ENCODE measurements at regions not wholly inside any gene's neighbourhood (a gene's known extent, or its start where the extent isn't known, plus 50 kb on each side); places are given as distances from the start of the nearest gene placed in this dataset.
"Not testable (repeated sequence)": the region's sequence is repeated elsewhere in the genome, so short reads cannot be mapped to it uniquely, and the experiment has no call there.

DNA sequence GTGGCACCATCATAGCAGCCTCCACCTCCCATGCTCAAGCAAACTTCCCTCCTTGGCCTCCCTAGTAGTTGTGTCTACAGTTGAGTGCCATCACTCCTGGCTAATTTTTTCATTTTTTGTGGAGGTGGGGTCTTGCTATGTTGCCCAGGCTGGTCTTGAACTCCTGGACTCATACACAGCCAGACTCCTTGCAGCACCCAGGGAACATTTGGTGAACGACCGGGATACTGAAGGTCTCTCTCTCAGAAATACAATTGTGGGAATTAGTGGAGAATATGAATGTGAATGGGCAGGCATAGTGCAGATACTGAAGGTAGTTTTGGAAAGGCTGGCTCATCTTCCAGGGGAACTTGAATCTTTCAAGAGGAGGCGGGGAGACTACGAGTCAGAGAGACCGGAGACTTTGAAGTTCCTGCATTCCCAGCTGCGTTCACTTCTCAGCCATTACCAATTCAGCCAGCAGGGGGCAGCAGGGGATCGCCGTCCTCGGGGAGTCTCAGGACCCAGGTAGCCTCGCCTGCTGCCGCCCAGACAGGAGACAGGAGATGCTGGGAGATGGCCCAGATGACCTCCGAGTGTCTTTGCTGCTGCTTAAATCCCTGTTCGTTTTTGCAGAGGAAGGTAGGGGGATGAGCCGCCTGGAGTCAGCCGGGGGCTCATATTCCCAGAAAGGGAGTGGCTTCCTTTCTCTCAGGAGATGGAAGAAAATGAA, 68.6 kb downstream of the HAPSTR1 start:
- DNase-seq (peak; percentile 65 to 82 (median 72)), ATAC-seq (peak; percentile 73)
- no peak for TF ChIP-seq POLR2A (IDR thresholded peaks at IDR 0.05)
- TF ChIP-seq, protein P1, sequence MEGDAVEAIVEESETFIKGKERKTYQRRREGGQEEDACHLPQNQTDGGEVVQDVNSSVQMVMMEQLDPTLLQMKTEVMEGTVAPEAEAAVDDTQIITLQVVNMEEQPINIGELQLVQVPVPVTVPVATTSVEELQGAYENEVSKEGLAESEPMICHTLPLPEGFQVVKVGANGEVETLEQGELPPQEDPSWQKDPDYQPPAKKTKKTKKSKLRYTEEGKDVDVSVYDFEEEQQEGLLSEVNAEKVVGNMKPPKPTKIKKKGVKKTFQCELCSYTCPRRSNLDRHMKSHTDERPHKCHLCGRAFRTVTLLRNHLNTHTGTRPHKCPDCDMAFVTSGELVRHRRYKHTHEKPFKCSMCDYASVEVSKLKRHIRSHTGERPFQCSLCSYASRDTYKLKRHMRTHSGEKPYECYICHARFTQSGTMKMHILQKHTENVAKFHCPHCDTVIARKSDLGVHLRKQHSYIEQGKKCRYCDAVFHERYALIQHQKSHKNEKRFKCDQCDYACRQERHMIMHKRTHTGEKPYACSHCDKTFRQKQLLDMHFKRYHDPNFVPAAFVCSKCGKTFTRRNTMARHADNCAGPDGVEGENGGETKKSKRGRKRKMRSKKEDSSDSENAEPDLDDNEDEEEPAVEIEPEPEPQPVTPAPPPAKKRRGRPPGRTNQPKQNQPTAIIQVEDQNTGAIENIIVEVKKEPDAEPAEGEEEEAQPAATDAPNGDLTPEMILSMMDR (IDR thresholded peaks at IDR 0.05), result peak; percentile 42 to 81 (median 76)
- H3K4me3 ChIP-seq, result no peak overlapping the region
- no peaks in the 10 kb centered on the region for H3K9me3 ChIP-seq
- H3K4me1 ChIP-seq, result no peaks in the 10 kb centered on the region
- 9 to 50% methylated on average over 4 to 15 of the region's 15 CpGs for WGBS, 2 donors
- no peaks in the 10 kb centered on the region for H3K36me3 ChIP-seq (replicated peaks in 1 of 2; ENCODE audit: insufficient read depth in 1 of 2, low read depth in 2 of 2)
- H3K27me3 ChIP-seq, result no peaks in the 10 kb centered on the region
- H3K27ac ChIP-seq, result no peak overlapping the region
- intact Hi-C loops (cut with DNase I), result loop anchor here (5.0 kb wide), 1 partner anchor 1022 kb away; the partner anchor contains the start of gene GRIN2A

- intact Hi-C loops (cut with DNase I), result loop anchor here (5.0 kb wide), 1 partner anchor 1022 kb away; the partner anchor contains the start of gene GRIN2A
- Histone ChIP-seq H3K27ac (no peak overlapping the region), H3K4me1 (no peaks in the 10 kb centered on the region), H3K36me3 (replicated peaks in 1 of 2; ENCODE audit: insufficient read depth in 1 of 2, low read depth in 2 of 2) (no peaks in the 10 kb centered on the region), H3K27me3 (no peaks in the 10 kb centered on the region), H3K4me3 (no peak overlapping the region), H3K9me3 (no peaks in the 10 kb centered on the region)
- DNase-seq, result no peak
- WGBS, 2 donors, result 58 to 68% methylated on average over 13 of the region's 13 CpGs
- no peak for TF ChIP-seq POLR2A (IDR thresholded peaks at IDR 0.05)
- TF ChIP-seq, protein P1 (IDR thresholded peaks at IDR 0.05), result no peak
- no peak for ATAC-seq
Observed at GRCh38 chr16:9160551-9160911, 69.1 kb downstream of the HAPSTR1 start.

DNA sequence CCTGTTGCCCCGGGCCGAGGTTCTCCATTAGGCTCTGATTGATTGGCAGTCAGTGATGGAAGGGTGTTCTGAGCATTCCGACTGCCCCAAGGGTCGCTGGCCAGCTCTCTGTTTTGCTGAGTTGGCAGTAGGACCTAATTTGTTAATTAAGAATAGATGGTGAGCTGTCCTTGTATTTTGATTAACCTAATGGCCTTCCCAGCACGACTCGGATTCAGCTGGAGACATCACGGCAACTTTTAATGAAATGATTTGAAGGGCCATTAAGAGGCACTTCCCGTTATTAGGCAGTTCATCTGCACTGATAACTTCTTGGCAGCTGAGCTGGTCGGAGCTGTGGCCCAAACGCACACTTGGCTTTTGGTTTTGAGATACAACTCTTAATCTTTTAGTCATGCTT, 74.2 kb downstream of the HAPSTR1 start:
- WGBS, 2 donors, result 58 to 73% methylated on average over 10 of the region's 10 CpGs
- ATAC-seq (no peak), DNase-seq (no peak)
- no peaks in the 10 kb centered on the region for H3K9me3 ChIP-seq
- H3K27me3 ChIP-seq, result no peaks in the 10 kb centered on the region
- H3K27ac ChIP-seq, result no peak overlapping the region
- no peaks in the 10 kb centered on the region for H3K36me3 ChIP-seq (replicated peaks in 1 of 2; ENCODE audit: insufficient read depth in 1 of 2, low read depth in 2 of 2)
- intact Hi-C loops (cut with DNase I), result no loop called here
- no peaks in the 10 kb centered on the region for H3K4me1 ChIP-seq
- no peak overlapping the region for H3K4me3 ChIP-seq
- TF ChIP-seq, protein P1 (IDR thresholded peaks at IDR 0.05), result no peak
- TF ChIP-seq POLR2A (IDR thresholded peaks at IDR 0.05), result no peak

DNA sequence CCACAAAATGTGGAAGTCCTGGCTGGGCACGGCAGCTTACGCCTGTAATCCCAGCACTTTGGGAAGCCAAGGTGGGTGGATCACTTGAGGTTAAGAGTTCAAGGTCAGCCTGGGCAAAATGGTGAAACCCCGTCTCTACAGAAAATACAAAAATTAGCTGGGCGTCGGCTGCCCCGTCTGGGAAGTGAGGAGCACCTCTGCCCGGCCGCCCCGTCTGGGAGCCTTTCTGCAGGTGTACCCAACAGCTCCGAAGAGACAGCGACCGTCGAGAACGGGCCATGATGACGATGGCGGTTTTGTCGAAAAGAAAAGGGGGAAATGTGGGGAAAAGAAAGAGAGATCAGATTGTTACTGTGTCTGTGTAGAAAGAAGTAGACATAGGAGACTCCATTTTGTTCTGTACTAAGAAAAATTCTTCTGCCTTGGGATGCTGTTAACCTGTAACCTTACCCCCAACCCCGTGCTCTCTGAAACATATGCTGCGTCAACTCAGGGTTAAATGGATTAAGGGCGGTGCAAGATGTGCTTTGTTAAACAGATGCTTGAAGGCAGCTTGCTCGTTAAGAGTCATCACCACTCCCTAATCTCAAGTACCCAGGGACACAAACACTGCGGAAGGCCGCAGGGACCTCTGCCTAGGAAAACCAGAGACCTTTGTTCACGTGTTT, 75.0 kb downstream of the HAPSTR1 start:
- DNase-seq; H3K27ac ChIP-seq; H3K4me1 ChIP-seq; H3K27me3 ChIP-seq; H3K36me3 ChIP-seq (replicated peaks in 1 of 2; ENCODE audit: insufficient read depth in 1 of 2, low read depth in 2 of 2); ATAC-seq; H3K9me3 ChIP-seq; intact Hi-C loops (cut with DNase I); H3K4me3 ChIP-seq: not testable (repeated sequence)
- 80 to 85% methylated on average over 19 to 20 of the region's 24 CpGs for WGBS, 2 donors

DNA sequence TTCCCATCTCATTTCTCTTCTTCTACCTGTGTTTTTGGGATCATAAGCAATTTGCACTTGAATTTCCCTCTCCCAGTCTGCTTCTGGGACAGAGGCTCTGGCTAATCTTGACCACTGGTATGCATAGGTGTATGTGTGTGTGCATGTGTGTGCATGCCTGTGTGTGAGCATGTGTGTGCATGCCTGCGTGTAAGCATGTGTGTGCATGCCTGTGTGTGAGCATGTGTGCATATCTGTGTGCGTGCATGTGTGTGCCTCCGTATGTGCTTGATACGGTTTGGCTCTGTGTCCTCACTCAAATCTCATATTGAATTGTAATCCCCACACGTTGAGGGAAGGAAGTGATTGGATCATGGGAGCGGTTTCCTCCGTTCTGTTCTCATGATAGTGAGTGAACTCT, 77.7 kb downstream of the HAPSTR1 start:
- DNase-seq (no peak), ATAC-seq (no peak)
- H3K27me3 ChIP-seq, result no peaks in the 10 kb centered on the region
- H3K9me3 ChIP-seq, result no peaks in the 10 kb centered on the region
- H3K4me3 ChIP-seq, result no peak overlapping the region
- 77 to 87% methylated on average over 7 of the region's 7 CpGs for WGBS, 2 donors
- no peaks in the 10 kb centered on the region for H3K4me1 ChIP-seq
- intact Hi-C loops (cut with DNase I), result no loop called here
- H3K36me3 ChIP-seq (replicated peaks in 1 of 2; ENCODE audit: insufficient read depth in 1 of 2, low read depth in 2 of 2), result no peaks in the 10 kb centered on the region
- no peak for TF ChIP-seq POLR2A (IDR thresholded peaks at IDR 0.05)
- TF ChIP-seq, protein P1 (IDR thresholded peaks at IDR 0.05), result no peak
- no peak overlapping the region for H3K27ac ChIP-seq

All from body of pancreas (tissue), 4 donors.